Amniotic epithelial cell (primary cell): ENCODE measurements at regions not wholly inside any gene's neighbourhood (a gene's known extent, or its start where the extent isn't known, plus 50 kb on each side); places are given as distances from the start of the nearest gene placed in this dataset.
"Not testable (repeated sequence)": the region's sequence is repeated elsewhere in the genome, so short reads cannot be mapped to it uniquely, and the experiment has no call there.

Source experiments
- DNase-seq: peaks from one replicate; pipeline ENCODE4 v3.0.0-alpha.2; 2010; ENCODE audit warnings: low read depth

- no peak for DNase-seq
These were observed 495.3 kb upstream of the ARPP21 start for GRCh38 chr3:35144011-35144410.

- DNase-seq: not testable (repeated sequence)
These were observed 492.9 kb upstream of the ARPP21 start for GRCh38 chr3:35146256-35147035.

- DNase-seq: no peak
These were observed 455.2 kb upstream of the ARPP21 start for GRCh38 chr3:35183927-35184675.

- peak; percentile 17 for DNase-seq
These were observed 454.6 kb upstream of the ARPP21 start for GRCh38 chr3:35184775-35185174.

GRCh38 chr3:35187908-35188307, 451.4 kb upstream of the ARPP21 start:
- DNase-seq: no peak

- DNase-seq: no peak
These were observed 444.7 kb upstream of the ARPP21 start for GRCh38 chr3:35194666-35195065.

- DNase-seq: no peak
These were observed 440.5 kb upstream of the ARPP21 start for GRCh38 chr3:35198857-35199256.

- no peak for DNase-seq
These were observed 439.3 kb upstream of the ARPP21 start for GRCh38 chr3:35200056-35200455.

- no peak for DNase-seq
These were observed 438.1 kb upstream of the ARPP21 start for GRCh38 chr3:35201211-35201610.

GRCh38 chr3:35215525-35216500, 423.5 kb upstream of the ARPP21 start:
- no peak for DNase-seq

GRCh38 chr3:35216501-35217266, 422.6 kb upstream of the ARPP21 start:
- DNase-seq: no peak

- DNase-seq: no peak
These were observed 415.5 kb upstream of the ARPP21 start for GRCh38 chr3:35223632-35224394.

GRCh38 chr3:35224565-35225295, 414.6 kb upstream of the ARPP21 start:
- DNase-seq: no peak

- DNase-seq: no peak
These were observed 398.1 kb upstream of the ARPP21 start for GRCh38 chr3:35241236-35241635.

- no peak for DNase-seq
These were observed 384.4 kb upstream of the ARPP21 start for GRCh38 chr3:35254917-35255316.

- no peak for DNase-seq
These were observed 381.7 kb upstream of the ARPP21 start for GRCh38 chr3:35257641-35258040.

GRCh38 chr3:35262406-35262805, 376.9 kb upstream of the ARPP21 start:
- no peak for DNase-seq

- DNase-seq: no peak
These were observed 375.8 kb upstream of the ARPP21 start for GRCh38 chr3:35263477-35263876.

- DNase-seq: not testable (repeated sequence)
These were observed 373.3 kb upstream of the ARPP21 start for GRCh38 chr3:35266065-35266464.

- DNase-seq: no peak
These were observed 363.6 kb upstream of the ARPP21 start for GRCh38 chr3:35275768-35276167.
